Fibroblast of villous mesenchyme (primary cell): ENCODE measurements at regions not wholly inside any gene's neighbourhood (a gene's known extent, or its start where the extent isn't known, plus 50 kb on each side); places are given as distances from the start of the nearest gene placed in this dataset.

Experiments used
- DNase-seq: peaks from one replicate; pipeline ENCODE4 v3.0.0-alpha.2; 2010; ENCODE audit warnings: low read depth
- H3K4me3 ChIP-seq: 2 replicates; pipeline ENCODE4 v1.5.1; 2011; ENCODE audit warnings: low read depth, mild to moderate bottlenecking, low read length
- TF ChIP-seq, protein P1 (sequence below): IDR thresholded peaks from 2 replicates; pipeline ENCODE4 v1.5.1; 2012; ENCODE audit warnings: low read depth, mild to moderate bottlenecking, low read length; ENCODE audit not compliant: insufficient read depth

DNA sequence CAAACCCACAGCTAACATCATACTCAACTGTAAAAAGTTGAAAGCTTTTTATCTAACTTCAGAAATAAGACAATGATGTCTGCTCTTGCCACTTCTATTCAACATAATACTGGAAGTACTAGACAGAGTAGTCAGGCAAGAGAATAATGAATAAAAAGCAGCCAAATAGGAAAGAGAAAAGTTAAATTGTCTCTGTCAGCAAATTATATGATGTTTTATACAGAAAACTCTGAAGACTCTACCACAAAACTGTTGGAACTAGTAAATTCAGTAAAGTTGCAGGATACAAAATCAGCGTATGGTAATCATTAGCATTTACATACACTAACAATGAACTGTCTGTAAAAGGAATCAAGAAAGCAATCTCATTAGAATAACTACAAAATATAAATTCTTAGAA is 752.9 kb upstream of the CT83 start:
- TF ChIP-seq, protein P1, sequence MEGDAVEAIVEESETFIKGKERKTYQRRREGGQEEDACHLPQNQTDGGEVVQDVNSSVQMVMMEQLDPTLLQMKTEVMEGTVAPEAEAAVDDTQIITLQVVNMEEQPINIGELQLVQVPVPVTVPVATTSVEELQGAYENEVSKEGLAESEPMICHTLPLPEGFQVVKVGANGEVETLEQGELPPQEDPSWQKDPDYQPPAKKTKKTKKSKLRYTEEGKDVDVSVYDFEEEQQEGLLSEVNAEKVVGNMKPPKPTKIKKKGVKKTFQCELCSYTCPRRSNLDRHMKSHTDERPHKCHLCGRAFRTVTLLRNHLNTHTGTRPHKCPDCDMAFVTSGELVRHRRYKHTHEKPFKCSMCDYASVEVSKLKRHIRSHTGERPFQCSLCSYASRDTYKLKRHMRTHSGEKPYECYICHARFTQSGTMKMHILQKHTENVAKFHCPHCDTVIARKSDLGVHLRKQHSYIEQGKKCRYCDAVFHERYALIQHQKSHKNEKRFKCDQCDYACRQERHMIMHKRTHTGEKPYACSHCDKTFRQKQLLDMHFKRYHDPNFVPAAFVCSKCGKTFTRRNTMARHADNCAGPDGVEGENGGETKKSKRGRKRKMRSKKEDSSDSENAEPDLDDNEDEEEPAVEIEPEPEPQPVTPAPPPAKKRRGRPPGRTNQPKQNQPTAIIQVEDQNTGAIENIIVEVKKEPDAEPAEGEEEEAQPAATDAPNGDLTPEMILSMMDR, result no peak
- DNase-seq, result no peak
- H3K4me3 ChIP-seq, result no peak overlapping the region

DNA sequence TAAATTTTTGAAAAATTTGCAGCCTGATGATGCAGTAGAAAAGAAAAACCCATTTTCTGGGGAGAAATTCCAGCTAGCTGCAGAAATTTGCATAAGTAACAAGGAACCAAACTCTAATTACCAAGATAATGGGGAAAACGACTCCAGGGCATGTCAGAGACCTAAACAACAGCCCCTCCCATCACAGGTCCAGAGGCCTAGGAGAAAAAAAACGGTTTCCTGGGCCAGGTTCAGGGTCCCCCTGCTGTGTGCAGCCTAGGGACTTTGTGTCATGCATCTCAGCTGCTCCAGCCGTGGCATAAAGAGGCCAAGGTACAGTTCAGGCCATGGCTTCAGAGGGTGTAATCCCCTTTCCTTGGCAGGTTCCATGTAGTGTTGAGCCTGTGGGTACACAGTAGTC is 733.7 kb upstream of the CT83 start:
- DNase-seq, result no peak
- no peak overlapping the region for H3K4me3 ChIP-seq
- TF ChIP-seq, protein P1, result no peak

DNA sequence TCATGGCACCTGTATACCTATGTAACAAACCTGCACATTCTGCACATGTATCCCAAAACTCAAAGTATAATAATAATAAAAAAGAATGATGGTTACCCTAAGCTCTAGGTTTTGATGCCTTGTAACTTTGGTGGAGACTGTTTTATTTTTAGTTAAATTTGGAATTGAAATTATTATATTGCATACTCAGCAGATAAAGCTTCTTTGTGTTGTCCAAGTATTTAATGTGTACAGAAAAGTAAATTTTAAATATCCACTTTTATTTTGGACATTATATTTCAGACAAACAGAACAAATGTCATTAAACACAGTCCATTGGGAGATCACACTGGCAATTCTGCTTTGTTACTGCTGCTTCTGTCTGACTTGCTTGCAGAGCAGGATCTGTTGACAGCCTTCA is 684.5 kb upstream of the CT83 start:
- TF ChIP-seq, protein P1, result no peak
- DNase-seq, result no peak
- H3K4me3 ChIP-seq, result no peak overlapping the region

DNA sequence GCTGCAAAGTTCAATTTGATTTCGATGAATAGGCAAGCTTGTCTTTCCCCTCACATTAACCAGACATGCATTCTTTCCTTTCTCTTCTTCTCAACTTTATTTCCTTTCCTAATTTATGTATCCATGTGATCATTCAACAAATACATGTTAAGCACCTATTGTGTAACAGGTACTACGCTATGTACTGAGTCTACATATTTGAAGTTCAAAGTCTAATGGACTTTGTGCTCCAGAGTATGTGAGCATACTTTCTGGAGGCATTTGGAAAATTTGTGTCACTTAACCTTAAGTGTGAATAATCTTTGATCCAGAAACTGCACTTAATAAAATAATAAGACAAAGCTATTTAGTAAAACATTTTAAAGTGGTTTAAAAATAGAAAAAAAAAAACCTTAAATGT is 675.3 kb upstream of the CT83 start:
- DNase-seq, result no peak
- TF ChIP-seq, protein P1, result no peak

DNA sequence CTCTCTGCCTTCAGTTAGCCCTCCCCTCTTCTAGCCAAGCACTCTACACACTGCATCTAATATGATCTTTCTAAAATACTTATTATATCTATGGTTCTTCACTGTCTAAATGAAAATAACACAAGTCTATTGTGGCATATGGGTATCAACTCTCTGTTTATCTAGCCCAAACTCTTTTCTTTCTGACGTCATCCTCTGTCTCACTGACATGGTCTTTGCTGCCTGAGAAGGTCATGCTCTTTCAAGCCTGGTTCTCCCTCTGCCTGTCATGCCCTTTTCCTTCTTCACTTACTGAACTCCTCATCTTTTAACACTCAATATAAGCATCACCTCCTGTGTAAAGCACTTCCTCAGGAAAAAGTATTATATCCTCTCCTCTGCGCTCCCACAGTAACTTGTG is 672.2 kb upstream of the CT83 start:
- no peak for DNase-seq
- TF ChIP-seq, protein P1, result no peak
- no peak overlapping the region for H3K4me3 ChIP-seq

More for the DNA sequence above, 675.3 kb upstream of the CT83 start:
- H3K4me3 ChIP-seq, result no peak overlapping the region

DNA sequence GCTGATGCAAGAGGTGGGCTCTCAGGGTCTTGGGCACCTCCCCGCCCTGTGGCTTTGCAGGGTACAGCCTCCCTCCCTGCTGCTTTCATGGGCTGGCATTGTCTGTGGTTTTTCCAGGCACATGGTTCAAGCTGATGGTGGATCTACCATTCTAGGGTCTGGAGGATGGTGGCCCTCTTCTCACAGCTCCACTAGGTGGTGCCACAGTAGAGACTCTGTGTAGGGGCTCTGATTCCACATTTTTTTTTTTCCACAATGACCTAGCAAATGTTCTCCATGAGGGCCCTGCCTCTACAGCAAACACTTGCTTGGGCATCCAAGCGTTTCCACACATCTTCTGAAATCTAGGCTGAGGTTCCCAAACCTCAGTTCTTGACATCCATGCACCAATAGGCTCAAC is 657.9 kb upstream of the CT83 start:
- TF ChIP-seq, protein P1, result no peak
- no peak for DNase-seq
- H3K4me3 ChIP-seq, result no peak overlapping the region

DNA sequence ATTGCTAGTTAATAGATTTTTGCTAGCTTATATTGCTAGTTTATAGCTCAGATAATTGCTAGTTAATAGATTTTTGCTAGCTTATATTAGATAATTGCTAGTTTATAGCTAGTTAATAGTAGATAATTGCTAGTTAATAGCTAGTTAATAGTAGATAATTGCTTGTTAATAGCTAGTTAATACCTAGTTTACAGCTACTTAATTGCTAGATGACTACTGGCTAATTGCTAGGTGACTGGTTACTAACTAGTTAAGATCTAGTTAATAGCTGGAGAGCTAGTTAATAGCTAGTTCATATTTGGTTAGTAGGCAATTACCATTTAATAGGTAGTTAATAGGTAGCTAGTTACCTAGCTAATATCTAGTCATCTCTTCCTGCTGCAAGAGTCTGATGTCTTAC is 633.8 kb upstream of the CT83 start:
- DNase-seq, result no peak
- H3K4me3 ChIP-seq, result no peak overlapping the region
- TF ChIP-seq, protein P1, result no peak
